Keratinocyte (primary cell): ENCODE measurements at regions not wholly inside any gene's neighbourhood (a gene's known extent, or its start where the extent isn't known, plus 50 kb on each side); places are given as distances from the start of the nearest gene placed in this dataset.

Source experiments
- EZH2 ChIP-seq: IDR thresholded peaks from one replicate; pipeline ENCODE4 v1.6.1; 2012; ENCODE audit warnings: inconsistent platforms, mild to moderate bottlenecking, low read length, moderate library complexity
- TF ChIP-seq, protein P1 (sequence below), 3 experiments: IDR thresholded peaks in 1 of 3; conservative IDR thresholded peaks in 1 of 3; optimal IDR thresholded peaks in 1 of 3; 2 replicates in 2 of 3; 3 replicates in 1 of 3; pipeline versions ENCODE3 to v1.5.1; 2011; ENCODE audit warnings: low read length in 3 of 3, mild to moderate bottlenecking in 3 of 3, moderate library complexity in 2 of 3, control low read depth in 1 of 3, inconsistent platforms in 1 of 3; ENCODE audit not compliant: insufficient read depth in 2 of 3; ENCODE audit errors: extremely low read depth in 1 of 3

DNA sequence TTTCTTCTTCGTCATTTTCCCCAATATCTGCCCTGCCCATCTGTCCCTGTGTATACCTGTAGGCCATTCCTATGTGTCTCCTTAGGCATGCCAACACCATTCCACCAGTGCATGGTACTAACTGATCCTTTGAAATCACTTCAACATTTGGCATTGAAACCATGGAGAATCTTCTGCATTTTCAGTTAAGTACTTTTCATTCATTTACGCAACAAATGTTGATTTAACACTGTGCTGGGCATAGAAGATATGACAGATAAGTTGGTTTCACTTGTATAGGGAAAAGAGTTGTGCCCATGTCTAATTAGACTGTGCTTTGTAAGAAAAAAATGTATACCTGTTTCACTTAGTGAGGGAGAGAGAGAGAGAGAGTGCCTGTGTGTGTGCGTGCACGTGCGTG is 77.9 kb upstream of the FLT1 start:
- TF ChIP-seq, protein P1, sequence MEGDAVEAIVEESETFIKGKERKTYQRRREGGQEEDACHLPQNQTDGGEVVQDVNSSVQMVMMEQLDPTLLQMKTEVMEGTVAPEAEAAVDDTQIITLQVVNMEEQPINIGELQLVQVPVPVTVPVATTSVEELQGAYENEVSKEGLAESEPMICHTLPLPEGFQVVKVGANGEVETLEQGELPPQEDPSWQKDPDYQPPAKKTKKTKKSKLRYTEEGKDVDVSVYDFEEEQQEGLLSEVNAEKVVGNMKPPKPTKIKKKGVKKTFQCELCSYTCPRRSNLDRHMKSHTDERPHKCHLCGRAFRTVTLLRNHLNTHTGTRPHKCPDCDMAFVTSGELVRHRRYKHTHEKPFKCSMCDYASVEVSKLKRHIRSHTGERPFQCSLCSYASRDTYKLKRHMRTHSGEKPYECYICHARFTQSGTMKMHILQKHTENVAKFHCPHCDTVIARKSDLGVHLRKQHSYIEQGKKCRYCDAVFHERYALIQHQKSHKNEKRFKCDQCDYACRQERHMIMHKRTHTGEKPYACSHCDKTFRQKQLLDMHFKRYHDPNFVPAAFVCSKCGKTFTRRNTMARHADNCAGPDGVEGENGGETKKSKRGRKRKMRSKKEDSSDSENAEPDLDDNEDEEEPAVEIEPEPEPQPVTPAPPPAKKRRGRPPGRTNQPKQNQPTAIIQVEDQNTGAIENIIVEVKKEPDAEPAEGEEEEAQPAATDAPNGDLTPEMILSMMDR (optimal IDR thresholded peaks at IDR 0.05 in 1 of 3, IDR thresholded peaks at IDR 0.05 in 1 of 3, conservative IDR thresholded peaks at IDR 0.05 in 1 of 3; ENCODE audit: extremely low read depth in 1 of 3, insufficient read depth in 2 of 3, low read length in 3 of 3), result no peak
- no peak for TF ChIP-seq EZH2
